Epidermal melanocyte (primary cell): ENCODE measurements at regions not wholly inside any gene's neighbourhood (a gene's known extent, or its start where the extent isn't known, plus 50 kb on each side); places are given as distances from the start of the nearest gene placed in this dataset.
A peak's percentile ranks its signal among the peaks of the same experiment; 100 is the strongest.

Experiments used
- DNase-seq: peaks from one replicate; pipeline ENCODE4 v3.0.0; 2011; ENCODE audit warnings: low spot score; ENCODE audit not compliant: insufficient read length

- DNase-seq = no peak
Observed at GRCh38 chr12:41981758-41982157, 162.9 kb downstream of the GXYLT1 start.

DNA sequence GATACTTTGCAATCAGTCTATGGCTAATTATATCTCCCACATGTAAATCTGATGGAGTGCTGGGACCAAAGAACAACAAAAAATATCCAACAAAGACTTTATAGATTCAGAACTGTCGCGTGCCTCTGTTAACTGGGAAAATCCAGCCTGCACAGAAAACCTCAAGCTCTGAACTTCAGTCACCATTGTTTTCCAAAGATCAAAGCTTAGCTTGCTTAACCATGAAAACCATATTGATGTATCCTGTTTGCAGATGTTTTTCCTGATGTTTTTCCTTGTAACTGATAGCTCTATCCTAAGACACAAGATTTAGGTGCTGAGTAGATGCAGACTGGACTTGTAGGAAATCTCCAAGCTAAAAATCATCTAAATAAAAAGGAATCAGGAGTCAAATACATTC lies 163.7 kb downstream of the GXYLT1 start:
- DNase-seq = no peak

DNA sequence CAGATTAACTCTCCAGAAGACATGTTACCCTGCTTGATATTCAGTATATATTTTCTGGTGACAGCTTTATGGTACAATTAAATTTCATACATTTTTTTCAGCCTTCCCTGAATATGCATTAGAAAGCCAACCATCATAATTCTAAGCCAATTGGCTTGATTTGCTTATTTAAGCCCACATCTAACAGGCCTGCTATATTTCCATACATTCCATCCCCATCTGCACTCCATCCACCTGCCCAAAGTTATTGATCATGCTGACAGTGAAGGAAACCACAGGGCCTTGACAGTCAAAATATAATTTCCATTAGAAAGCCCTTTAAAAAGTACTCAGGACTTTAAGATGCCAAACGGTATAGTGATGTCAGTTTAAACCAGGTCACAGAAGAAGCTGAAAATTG lies 164.3 kb downstream of the GXYLT1 start:
- no peak for DNase-seq

- no peak for DNase-seq
Observed at GRCh38 chr12:41979574-41979973, 165.1 kb downstream of the GXYLT1 start.

DNA sequence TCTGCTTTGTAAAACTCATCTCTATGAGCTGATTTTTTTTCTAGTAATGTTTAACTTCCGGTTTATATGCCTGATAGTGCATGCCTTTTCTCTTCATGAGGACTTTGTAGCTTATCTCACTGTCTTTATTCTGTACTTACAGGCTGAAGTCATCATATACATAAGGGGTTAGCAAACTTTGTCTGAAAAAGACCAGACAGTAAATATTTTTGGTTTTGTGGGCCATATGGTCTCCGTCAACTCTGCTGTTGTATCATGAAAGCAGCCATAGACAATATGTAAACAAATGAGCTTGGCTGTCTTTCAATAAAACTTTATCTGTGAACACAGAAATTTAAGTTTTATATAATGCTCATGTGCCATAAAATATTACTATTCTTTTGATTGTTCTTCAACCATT lies 172.1 kb downstream of the GXYLT1 start:
- no peak for DNase-seq

DNA sequence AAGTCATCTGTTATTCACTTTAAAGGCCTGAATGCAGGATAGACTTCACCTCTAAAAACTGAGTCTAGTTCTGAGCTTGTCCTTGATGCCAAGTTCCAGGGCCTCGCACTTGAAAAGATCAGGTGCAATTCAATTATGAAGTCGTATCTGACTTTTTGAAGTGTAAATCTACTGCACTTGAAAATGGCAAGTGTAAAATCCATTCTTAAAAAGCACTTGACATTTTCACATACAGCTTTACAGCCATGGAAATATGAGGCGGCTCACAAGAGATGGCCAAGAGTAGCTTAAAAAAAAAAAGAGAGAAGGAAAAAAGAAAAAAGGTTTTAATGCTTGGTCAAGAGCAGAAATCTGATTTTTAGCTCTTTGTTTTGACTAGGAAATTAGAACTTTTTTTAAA lies 172.5 kb downstream of the GXYLT1 start:
- DNase-seq = no peak

GRCh38 chr12:41970744-41971143 lies 173.9 kb downstream of the GXYLT1 start:
- no peak for DNase-seq

GRCh38 chr12:41968599-41968998 lies 176.1 kb downstream of the GXYLT1 start:
- no peak for DNase-seq

DNA sequence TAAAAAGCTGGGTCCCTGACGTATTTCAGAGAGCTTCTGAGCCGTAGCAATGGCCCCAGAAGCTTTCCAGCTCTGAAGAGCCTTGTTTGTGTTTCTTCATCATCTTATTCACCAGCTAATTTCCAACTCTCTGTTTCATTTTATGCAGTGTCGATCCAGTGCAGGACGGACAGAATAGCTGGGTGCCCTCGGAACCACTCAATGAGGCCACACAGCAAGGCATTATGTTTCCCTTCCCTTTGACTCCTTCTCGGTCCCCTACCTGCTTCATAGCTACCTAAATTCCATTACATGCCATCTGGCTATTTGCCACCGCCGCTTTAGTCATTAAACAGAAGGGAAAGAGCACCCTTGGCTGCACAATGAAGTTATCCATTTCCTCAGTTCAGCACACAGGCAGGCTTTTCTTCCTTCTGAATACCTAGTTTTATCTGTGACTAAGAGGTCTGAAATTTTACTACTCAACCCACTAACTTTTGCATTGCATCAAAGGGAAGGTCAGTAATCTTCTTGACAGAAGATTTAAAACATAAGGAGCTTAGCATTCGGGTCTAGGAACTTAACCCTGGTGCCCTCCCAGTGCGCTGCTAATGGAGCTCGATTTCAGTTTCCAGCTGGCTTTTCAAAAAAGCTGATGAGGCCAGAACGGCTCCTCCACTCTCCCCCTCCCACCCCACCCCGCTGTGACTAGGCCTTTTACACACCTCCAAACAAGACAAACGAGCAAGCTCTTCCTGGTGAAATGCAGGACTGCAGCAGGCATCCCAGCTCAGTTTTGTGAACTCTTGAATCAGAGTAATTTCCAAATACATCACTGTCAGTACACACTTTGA lies 176.8 kb downstream of the GXYLT1 start:
- DNase-seq = no peak

GRCh38 chr12:41966916-41967315 lies 177.8 kb downstream of the GXYLT1 start:
- DNase-seq = no peak

GRCh38 chr12:41966001-41966400 lies 178.7 kb downstream of the GXYLT1 start:
- no peak for DNase-seq

DNA sequence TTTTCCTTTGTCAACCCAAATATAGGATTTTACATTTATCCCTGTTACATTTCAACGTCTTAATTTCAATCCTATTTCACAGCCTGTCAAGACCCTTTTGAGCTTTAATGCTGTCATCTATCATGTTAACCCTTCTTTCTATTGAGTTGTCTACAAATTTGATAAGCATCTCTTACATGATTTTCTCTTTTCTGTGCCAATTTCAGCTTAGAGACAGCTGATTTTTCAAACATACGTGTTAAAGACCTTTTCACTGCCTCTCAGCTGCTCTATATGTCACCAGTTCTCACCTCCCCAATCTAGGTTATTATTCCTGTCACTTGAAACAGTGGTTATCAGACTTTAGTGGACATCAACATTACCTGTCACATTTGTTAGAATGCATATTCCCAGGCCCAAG lies 181.3 kb downstream of the GXYLT1 start:
- DNase-seq = no peak

GRCh38 chr12:41962171-41962572 lies 182.5 kb downstream of the GXYLT1 start:
- DNase-seq = no peak

GRCh38 chr12:41959271-41959670 lies 185.4 kb downstream of the GXYLT1 start:
- no peak for DNase-seq

DNA sequence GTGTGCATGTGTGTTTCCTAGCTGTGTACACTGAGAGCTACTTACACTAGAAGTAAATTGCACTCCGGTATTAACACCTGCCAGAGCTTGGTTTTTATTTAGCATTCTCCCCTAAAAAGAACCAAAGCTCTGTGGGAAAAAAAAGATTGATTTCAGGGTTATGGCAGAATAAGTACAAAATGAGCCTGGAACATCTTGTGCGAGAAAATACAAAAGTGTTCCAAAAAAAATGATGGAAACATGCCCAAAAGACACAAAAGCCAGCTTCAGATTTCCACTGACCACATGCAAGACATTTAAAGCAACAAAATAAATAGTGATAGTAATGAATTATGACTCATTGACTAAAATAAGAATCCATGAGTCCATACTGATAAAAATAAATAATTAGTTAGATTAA lies 188.3 kb downstream of the GXYLT1 start:
- no peak for DNase-seq

DNA sequence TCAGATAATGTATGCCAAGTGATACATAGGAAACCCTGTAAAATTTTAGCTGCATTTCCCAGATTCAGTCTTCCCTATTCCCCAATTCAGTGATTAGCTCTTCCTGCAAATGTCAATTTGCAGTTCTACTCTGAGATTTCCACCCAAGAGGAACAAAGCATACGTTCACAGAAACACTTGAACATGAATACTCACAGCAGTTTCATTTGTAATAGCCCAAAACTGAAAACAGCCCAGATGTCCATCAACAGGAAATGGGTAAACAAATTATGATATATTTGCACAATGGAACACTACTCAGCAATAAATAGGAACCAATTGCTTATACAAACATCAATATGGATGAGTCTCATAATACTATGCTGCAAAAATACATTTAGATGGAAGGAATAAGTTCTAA lies 194.2 kb downstream of the GXYLT1 start:
- DNase-seq = no peak

DNA sequence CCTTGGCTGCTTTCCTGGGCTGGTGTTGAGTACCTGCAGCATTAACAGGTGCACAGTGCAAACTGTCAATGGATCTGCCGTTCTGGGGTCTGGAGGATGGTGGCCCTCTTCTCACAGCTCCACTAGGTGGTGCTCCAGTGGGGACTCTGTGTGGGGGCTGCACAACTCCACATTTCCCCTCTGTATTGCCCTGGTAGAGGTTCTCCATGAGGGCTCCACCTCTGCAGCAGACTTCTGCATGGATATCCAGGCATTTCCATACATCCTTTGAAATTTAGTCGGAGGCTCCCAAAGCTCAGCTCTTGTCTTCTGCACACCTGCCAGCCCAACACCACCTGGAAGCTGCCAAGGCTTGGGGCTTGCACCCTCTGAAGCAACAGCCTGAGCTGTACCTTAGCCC lies 198.6 kb downstream of the GXYLT1 start:
- no peak for DNase-seq

- no peak for DNase-seq
Observed at GRCh38 chr12:41944216-41944615, 200.5 kb downstream of the GXYLT1 start.

DNA sequence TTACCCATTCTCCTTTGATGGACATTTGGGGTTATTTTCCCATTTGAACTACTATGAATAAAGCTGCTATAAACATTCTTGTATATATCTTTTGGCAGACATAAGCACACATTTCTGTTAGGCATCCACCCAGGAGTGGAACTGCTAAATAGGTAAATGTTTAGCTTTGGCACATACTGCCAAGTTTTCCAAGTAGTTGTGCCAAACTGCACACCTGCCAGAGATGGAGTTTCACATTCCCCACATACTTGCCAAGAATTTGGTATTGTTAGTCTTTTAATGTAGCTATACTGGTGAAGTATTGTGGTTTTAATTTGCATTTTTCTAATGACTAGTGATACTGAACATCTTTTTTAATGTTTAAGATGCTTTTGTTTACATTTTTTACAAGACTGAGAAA lies 201.0 kb downstream of the GXYLT1 start:
- DNase-seq = no peak

GRCh38 chr12:41942354-41942753 lies 202.3 kb downstream of the GXYLT1 start:
- no peak for DNase-seq

GRCh38 chr12:41941079-41941478 lies 203.6 kb downstream of the GXYLT1 start:
- no peak for DNase-seq

- DNase-seq = peak; percentile 21
Observed at GRCh38 chr12:41940571-41940970, 204.1 kb downstream of the GXYLT1 start.

DNA sequence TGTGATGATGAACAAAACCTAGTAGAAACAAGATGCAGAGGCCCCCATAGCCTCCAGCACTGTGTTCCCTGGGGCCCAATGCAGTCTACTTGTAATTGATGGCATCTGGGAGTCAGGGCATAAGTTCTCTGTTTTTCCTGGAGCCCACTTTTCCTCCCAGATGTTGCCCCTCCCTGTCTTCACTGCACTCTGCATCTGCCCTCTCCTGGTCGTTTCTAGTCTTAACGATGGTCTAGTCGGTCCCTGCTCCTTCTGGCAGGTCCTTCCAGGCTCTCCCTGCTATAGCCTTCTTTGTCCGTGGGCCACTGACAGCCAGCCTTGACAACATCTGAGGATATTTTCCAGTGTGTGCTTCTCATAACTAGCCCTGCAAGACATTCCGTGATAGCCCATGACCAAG lies 208.3 kb downstream of the GXYLT1 start:
- DNase-seq = no peak

DNA sequence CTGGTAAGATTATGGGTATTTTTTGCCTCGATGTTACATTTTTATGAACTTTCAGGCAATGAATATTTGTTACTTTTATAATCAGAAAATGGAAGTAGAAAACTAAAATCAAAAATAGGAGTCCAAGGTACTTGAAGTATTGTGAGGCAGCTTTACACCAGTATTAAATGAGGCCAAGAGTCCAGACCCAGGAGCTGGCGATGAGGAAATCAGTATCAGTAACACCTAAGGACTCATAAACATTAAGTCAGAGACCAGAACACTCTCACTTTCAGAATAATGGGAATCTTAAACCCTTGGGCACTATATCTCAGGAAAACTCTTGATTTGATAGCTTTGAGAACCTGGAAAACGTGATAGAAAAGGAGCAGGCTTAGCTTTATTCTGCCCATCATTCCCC lies 208.8 kb downstream of the GXYLT1 start:
- no peak for DNase-seq
